ENCODE measurements at regions not wholly inside any gene's neighbourhood (a gene's known extent, or its start where the extent isn't known, plus 50 kb on each side); places are given as distances from the start of the nearest gene placed in this dataset.

DNA sequence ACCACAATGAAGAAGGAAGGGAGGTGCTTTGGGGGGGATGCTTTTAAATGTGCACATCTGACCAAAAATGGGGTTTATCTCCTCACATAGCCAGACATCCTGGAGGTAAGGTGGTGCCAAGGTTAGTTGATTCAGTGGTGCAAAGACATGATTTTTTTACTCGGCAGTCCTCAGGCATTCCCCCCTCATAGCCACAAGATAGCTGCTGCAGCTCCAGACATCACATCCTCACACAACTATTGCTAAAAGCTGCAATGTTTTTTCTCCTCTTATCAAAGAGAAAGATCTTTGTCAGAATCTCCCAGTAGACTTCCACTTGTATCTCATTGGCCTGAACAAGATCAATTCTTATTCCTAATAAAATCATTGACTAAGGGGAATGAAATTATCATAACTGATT lies 141.3 kb upstream of the ZNF438 start:
- no peak for TF ChIP-seq EZH2 (IDR thresholded peaks at IDR 0.05; ENCODE audit: insufficient read depth, low read length)
- TF ChIP-seq CTCF (IDR thresholded peaks at IDR 0.05; ENCODE audit: insufficient read depth, low read depth, low read length) = no peak

All from astrocyte (in vitro differentiated cells and primary cell).